AG04450 (cell line): ENCODE measurements at regions not wholly inside any gene's neighbourhood (a gene's known extent, or its start where the extent isn't known, plus 50 kb on each side); places are given as distances from the start of the nearest gene placed in this dataset.

ENCODE experiments used
- CTCF ChIA-PET: fragments of 300-600, 350-600 bp; formaldehyde crosslinking; extraction: SDS; loops from one replicate; lab custom pipeline; 2022; ENCODE audit warnings: antibody characterized with exemption, inconsistent platforms; lab: Charles Lee
- POLR2A ChIA-PET: fragments of 350-600 bp; formaldehyde crosslinking; extraction: SDS; loops from one replicate; lab custom pipeline; 2021; ENCODE audit warnings: antibody characterized with exemption, inconsistent platforms; lab: Yijun Ruan, JAX
- DNase-seq: peaks from one replicate; pipeline ENCODE4 v3.0.0-alpha.2; 2011; ENCODE audit warnings: low read depth, low spot score
- H3K27ac ChIP-seq: one replicate; pipeline ENCODE4 v1.5.1; 2012; ENCODE audit warnings: low read depth, low read length, control low read depth
- H3K27me3 ChIP-seq: one replicate; pipeline ENCODE4 v1.6.0; 2012; ENCODE audit warnings: low read length; ENCODE audit not compliant: control insufficient read depth, insufficient read depth
- H3K4me3 ChIP-seq: 2 replicates; pipeline ENCODE4 v1.5.1; 2011; ENCODE audit warnings: mild to moderate bottlenecking, low read depth, low read length, control low read depth
- H3K9me3 ChIP-seq: 2 replicates; pipeline ENCODE4 v1.5.1; 2012; ENCODE audit warnings: low read length; ENCODE audit not compliant: control insufficient read depth, insufficient read depth
- CTCF ChIP-seq: IDR thresholded peaks from 2 replicates; pipeline ENCODE4 v1.5.1; 2011; ENCODE audit warnings: low read depth, low read length, control low read depth, inconsistent platforms

GRCh38 chr17:12302711-12303110 is 282.0 kb downstream of the MAP2K4 start:
- CTCF ChIA-PET: no interaction called here
- TF ChIP-seq CTCF: no peak
- POLR2A ChIA-PET: no interaction called here
- Histone ChIP-seq H3K9me3 (peaks cover 2% of the 10 kb centered on the region), H3K27me3 (no peaks in the 10 kb centered on the region), H3K4me3 (no peak overlapping the region), H3K27ac (no peak overlapping the region)
- DNase-seq: no peak

DNA sequence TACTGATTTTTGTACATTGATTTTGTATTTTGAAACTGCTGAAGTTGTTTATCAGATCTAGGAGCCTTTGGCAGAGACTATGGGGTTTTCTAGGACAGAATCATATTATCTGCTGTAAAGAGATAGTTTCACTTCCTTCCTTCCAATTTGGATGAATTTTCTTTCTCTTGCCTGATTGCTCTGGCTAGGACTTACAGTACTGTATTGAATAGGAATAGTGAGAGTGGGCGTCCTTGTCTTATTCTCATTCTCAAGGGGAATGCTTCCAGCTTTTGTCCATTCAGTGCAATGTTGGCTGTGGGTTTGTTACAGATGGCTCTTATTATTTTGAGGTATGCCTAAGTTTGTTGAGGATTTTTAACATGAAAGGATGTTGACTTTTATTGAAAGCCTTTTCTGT is 290.1 kb downstream of the MAP2K4 start:
- Histone ChIP-seq H3K27me3 (no peaks in the 10 kb centered on the region), H3K9me3 (peaks cover 5% of the 10 kb centered on the region; the same call in 1 of the 2 replicates), H3K27ac (no peak overlapping the region), H3K4me3 (no peak overlapping the region)
- TF ChIP-seq CTCF: no peak
- ChIA-PET POLR2A (no interaction called here), CTCF (no interaction called here)
- no peak for DNase-seq

DNA sequence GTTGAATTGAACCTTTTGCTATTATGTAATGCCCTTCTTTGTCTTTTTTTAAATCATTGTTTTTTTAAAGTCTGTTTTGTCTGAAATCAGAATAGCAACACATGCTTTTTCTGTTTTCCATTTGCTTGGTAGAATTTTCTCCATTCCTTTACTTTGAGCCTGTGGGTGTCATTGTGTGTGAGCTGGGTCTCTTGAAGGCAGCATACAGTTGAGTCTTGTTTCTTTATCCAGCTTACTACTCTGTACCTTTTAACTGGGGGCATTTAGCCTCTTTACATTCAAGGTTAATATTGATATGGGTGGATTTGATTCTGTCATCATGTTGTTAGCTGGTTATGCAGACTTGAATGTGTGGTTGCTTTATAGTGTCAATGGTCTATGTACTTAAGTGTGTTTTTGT is 292.0 kb downstream of the MAP2K4 start:
- CTCF ChIA-PET: no interaction called here
- H3K27ac ChIP-seq: no peak overlapping the region
- H3K9me3 ChIP-seq: peaks cover 5% of the 10 kb centered on the region; the same call in 1 of the 2 replicates
- TF ChIP-seq CTCF: no peak
- no peak for DNase-seq
- POLR2A ChIA-PET: no interaction called here
- no peak overlapping the region for H3K4me3 ChIP-seq
- no peaks in the 10 kb centered on the region for H3K27me3 ChIP-seq

DNA sequence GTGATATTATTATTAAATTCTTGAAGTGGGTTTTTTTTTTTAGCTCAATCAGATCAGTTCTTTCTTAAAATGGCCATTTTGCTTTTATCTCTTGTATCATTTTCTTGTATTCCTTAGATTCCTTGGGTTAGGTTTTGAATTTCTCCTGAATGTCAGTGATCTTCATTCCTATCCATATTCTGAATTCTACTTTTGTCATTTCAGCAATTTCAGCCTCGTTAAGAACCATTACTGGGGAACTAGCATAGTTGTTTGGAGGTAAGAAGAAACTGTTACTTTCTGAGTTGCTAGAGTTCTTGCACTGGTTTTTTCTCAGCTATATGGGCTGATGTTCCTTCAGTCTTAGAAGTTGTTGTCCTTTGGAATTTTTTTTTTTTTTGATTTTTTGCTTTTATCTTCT is 293.1 kb downstream of the MAP2K4 start:
- peaks cover 5% of the 10 kb centered on the region; the same call in 1 of the 2 replicates for H3K9me3 ChIP-seq
- no peak for DNase-seq
- no peak overlapping the region for H3K27ac ChIP-seq
- H3K4me3 ChIP-seq: no peak overlapping the region
- H3K27me3 ChIP-seq: no peaks in the 10 kb centered on the region
- ChIA-PET CTCF (interaction anchor here (0.7 kb wide), 1 partner anchor 126 kb away, joined by 3 read pairs; no protein-coding TSS in a partner anchor), POLR2A (no interaction called here)
- no peak for TF ChIP-seq CTCF

DNA sequence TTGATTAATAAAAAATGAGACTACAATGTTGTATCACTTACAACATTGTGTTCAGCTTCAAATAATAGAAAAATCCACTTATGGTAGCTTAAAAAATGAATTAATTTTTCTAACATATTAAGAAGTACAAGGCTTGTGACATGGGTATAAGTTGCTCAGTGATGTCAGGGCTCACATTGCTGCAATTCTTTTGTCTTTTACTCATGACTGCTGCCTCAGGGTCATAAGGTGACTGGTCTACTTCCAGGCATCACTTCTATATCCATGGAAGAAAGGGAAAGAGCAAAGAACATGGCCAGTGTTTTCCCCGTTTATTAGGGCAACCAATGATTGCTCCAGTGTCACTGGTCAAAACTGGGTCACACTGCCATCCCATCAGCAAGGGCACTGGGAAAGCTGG is 295.3 kb downstream of the MAP2K4 start:
- ChIA-PET CTCF (no interaction called here), POLR2A (no interaction called here)
- no peak for DNase-seq

More for the DNA sequence above, 295.3 kb downstream of the MAP2K4 start:
- H3K27me3 ChIP-seq: no peaks in the 10 kb centered on the region
- H3K4me3 ChIP-seq: no peak overlapping the region
- peaks cover 5% of the 10 kb centered on the region; the same call in 1 of the 2 replicates for H3K9me3 ChIP-seq
- H3K27ac ChIP-seq: no peak overlapping the region
- no peak for TF ChIP-seq CTCF
